ENCODE measurements at regions not wholly inside any gene's neighbourhood (a gene's known extent, or its start where the extent isn't known, plus 50 kb on each side); places are given as distances from the start of the nearest gene placed in this dataset.

- DNase-seq (ENCODE audit: low read depth): peak; percentile 84
- H3K4me3 ChIP-seq (ENCODE audit: low read depth, low read length): no peak overlapping the region
- TF ChIP-seq, protein P1, sequence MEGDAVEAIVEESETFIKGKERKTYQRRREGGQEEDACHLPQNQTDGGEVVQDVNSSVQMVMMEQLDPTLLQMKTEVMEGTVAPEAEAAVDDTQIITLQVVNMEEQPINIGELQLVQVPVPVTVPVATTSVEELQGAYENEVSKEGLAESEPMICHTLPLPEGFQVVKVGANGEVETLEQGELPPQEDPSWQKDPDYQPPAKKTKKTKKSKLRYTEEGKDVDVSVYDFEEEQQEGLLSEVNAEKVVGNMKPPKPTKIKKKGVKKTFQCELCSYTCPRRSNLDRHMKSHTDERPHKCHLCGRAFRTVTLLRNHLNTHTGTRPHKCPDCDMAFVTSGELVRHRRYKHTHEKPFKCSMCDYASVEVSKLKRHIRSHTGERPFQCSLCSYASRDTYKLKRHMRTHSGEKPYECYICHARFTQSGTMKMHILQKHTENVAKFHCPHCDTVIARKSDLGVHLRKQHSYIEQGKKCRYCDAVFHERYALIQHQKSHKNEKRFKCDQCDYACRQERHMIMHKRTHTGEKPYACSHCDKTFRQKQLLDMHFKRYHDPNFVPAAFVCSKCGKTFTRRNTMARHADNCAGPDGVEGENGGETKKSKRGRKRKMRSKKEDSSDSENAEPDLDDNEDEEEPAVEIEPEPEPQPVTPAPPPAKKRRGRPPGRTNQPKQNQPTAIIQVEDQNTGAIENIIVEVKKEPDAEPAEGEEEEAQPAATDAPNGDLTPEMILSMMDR (conservative IDR thresholded peaks at IDR 0.05; ENCODE audit: low read depth, low read length): peak; percentile 72
Measured at GRCh38 chr6:137799950-137800568, 67.0 kb upstream of the TNFAIP3 start.

DNA sequence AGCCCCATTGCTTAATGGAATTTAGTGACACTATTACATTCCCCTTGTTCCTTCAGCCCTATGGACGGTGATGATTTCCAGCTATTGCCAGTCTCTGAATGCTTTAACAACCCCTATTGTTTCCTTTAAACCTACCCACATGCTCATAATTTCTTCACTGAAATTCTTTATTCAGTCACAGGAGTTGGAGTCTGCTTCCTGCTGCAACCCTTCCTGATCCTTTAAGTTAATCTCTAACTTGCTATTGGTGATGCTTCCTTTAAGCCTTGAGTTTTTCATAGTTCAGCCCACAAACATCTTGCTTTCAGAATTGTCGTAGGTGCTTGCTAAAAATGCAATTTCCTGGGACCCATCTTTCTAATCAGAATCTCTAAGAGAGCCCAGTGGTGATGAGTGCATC is 66.3 kb upstream of the TNFAIP3 start:
- DNase-seq (ENCODE audit: low read depth): no peak
- no peak overlapping the region for H3K4me3 ChIP-seq (ENCODE audit: low read depth, low read length)
- TF ChIP-seq, protein P1 (conservative IDR thresholded peaks at IDR 0.05; ENCODE audit: low read depth, low read length): no peak

DNA sequence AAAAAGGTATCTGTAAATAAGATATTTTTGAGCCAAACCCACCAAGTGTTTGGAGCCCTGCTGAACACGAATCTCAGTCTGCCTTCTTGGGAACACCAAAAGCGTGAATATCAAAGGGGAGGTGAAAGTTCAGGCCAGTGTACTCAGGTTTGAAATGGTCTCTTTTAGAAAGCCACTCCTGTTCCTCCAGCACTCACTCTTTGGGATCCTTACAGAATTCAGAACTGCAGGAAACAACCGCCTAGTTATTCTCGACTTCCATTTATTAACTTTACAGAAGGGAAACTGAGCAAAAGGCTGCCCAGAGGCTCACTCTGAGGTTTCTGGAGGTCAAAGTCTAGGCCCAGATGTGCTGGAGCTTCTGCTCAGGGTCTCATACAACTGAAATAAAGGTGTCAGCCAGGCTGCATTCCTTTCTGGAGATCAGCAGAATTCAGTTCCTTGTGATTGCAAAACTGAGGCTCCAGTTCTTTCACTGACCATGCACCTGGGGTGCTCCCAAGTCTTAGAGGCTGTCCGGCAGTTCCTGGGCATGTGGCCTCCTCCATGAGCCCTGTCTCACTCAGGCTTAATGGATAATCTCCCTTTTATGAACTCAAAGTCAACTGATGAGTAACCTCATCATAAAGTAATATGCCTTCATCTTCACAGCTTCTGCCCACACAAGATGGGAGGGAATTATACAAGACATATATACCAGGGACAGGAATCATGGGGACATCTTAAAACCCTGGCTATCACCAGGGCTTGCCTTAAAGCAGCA is 65.5 kb upstream of the TNFAIP3 start:
- H3K4me3 ChIP-seq (ENCODE audit: low read depth, low read length): no peak overlapping the region
- TF ChIP-seq, protein P1 (conservative IDR thresholded peaks at IDR 0.05; ENCODE audit: low read depth, low read length): no peak
- no peak for DNase-seq (ENCODE audit: low read depth)

DNA sequence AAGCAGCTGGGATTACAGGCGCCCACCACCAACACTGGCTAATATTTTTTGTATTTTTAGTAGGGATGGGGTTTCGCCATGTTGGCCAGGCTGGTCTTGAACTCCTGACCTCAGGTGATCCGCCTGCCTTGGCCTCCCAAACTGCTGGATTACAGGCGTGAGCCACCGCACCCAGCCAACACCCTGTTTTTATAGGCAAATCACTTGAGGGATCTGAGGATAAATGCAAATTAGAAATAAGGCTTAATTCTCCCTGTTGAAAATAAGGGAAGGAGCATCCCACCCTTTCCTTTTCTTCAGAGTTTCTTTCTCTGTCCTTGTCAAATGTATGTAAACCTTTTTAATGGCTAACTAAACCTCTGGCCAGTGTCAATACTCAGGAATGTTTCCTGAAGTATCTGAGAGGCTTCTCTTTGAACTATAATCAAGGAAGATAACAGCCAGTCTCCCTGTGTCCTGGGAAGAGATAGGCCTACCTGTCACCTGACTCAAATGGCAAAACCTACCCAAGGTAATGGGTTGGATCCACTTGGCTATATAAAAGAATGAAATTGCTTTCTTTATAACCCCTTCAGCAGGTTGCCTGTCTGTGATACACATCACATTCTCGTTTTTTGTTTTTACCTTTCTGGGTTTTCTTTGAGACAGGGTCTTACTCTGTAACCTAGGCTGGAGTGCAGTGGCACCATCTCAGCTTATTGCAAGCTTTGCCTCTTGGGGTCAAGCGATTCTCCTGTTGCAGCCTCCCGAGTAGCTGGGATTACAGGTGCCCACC is 64.5 kb upstream of the TNFAIP3 start:
- TF ChIP-seq, protein P1 (conservative IDR thresholded peaks at IDR 0.05; ENCODE audit: low read depth, low read length): no peak
- DNase-seq (ENCODE audit: low read depth): no peak
- H3K4me3 ChIP-seq (ENCODE audit: low read depth, low read length): no peak overlapping the region

- H3K4me3 ChIP-seq (ENCODE audit: low read depth, low read length): no peak overlapping the region
- TF ChIP-seq, protein P1 (conservative IDR thresholded peaks at IDR 0.05; ENCODE audit: low read depth, low read length): no peak
- DNase-seq (ENCODE audit: low read depth): peak; percentile 48
Measured at GRCh38 chr6:137804637-137805036, 62.4 kb upstream of the TNFAIP3 start.

DNA sequence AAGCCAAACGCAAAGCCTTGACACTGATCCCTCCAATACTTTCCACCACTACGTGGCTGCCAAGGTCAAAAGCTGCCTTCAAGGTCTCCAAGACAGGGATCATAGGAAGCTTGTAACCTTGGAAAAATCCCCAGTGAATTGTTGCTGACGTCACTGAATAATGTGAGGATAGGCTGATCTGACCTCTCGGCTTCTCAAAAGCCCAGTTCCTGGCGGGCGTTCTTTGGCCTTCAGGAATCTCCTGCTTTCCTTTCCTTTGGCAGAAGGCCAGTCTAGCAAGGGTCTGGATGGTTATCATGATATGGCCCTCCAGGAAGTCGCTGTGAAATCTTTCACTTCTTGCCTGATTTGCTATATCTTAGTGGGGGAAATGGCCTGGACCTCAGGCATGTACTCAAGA is 61.4 kb upstream of the TNFAIP3 start:
- TF ChIP-seq, protein P1 (conservative IDR thresholded peaks at IDR 0.05; ENCODE audit: low read depth, low read length): no peak
- H3K4me3 ChIP-seq (ENCODE audit: low read depth, low read length): no peak overlapping the region
- peak; percentile 53 for DNase-seq (ENCODE audit: low read depth)
